ENCODE measurements at regions not wholly inside any gene's neighbourhood (a gene's known extent, or its start where the extent isn't known, plus 50 kb on each side); places are given as distances from the start of the nearest gene placed in this dataset.

- no peak overlapping the region for H3K4me3 ChIP-seq
- no peaks in the 10 kb centered on the region for H3K9me3 ChIP-seq
- H3K36me3 ChIP-seq: no peaks in the 10 kb centered on the region
- no peaks in the 10 kb centered on the region for H3K4me1 ChIP-seq
- 68 to 84% (median 75%) methylated on average over 6 to 8 of the region's 8 CpGs for WGBS, 5 donors
- TF ChIP-seq POLR2A (IDR thresholded peaks at IDR 0.05) (no peak), POLR2AphosphoS5 (IDR thresholded peaks at IDR 0.05) (no peak), CTCF (IDR thresholded peaks at IDR 0.05 in 8 of 11, conservative IDR thresholded peaks at IDR 0.05 in 3 of 11) (no peak)
- peaks cover 0 to 69% (median 10%) of the 10 kb centered on the region in 7 donors for H3K27me3 ChIP-seq (replicated peaks in 1 of 7)
- intact Hi-C loops (cut with DNase I; ENCODE audit: low total_unique reads): no loop called here
- peak; percentile 27 for DNase-seq
- H3K27ac ChIP-seq: no peak overlapping the region
Measured at GRCh38 chr1:17890815-17891191, 135.7 kb downstream of the ACTL8 start.

GRCh38 chr1:17891205-17892110, 136.3 kb downstream of the ACTL8 start:
- TF ChIP-seq CTCF (IDR thresholded peaks at IDR 0.05 in 8 of 11, conservative IDR thresholded peaks at IDR 0.05 in 3 of 11) (no peak), POLR2AphosphoS5 (IDR thresholded peaks at IDR 0.05) (no peak), POLR2A (IDR thresholded peaks at IDR 0.05) (no peak)
- DNase-seq: peak; percentile 51
- Histone ChIP-seq H3K4me3 (no peak overlapping the region), H3K4me1 (no peaks in the 10 kb centered on the region), H3K27ac (no peak overlapping the region), H3K36me3 (no peaks in the 10 kb centered on the region), H3K27me3 (replicated peaks in 1 of 7) (peaks cover 0 to 70% (median 10%) of the 10 kb centered on the region in 7 donors), H3K9me3 (no peaks in the 10 kb centered on the region)
- 67 to 86% (median 75%) methylated on average over 9 of the region's 9 CpGs for WGBS, 5 donors
- intact Hi-C loops (cut with DNase I; ENCODE audit: low total_unique reads): no loop called here

GRCh38 chr1:17892225-17892624, 137.1 kb downstream of the ACTL8 start:
- H3K27me3 ChIP-seq (replicated peaks in 1 of 7): peaks cover 0 to 63% (median 10%) of the 10 kb centered on the region in 7 donors
- WGBS, 5 donors: 69 to 80% (median 74%) methylated on average over 8 of the region's 8 CpGs
- H3K9me3 ChIP-seq: no peaks in the 10 kb centered on the region
- peak; percentile 43 for DNase-seq
- H3K27ac ChIP-seq: no peak overlapping the region
- intact Hi-C loops (cut with DNase I; ENCODE audit: low total_unique reads): no loop called here
- H3K4me3 ChIP-seq: no peak overlapping the region
- no peaks in the 10 kb centered on the region for H3K4me1 ChIP-seq
- TF ChIP-seq POLR2A (IDR thresholded peaks at IDR 0.05) (no peak), POLR2AphosphoS5 (IDR thresholded peaks at IDR 0.05) (no peak), CTCF (IDR thresholded peaks at IDR 0.05 in 8 of 11, conservative IDR thresholded peaks at IDR 0.05 in 3 of 11) (no peak)
- no peaks in the 10 kb centered on the region for H3K36me3 ChIP-seq

- 47 to 56% (median 50%) methylated on average over 7 of the region's 7 CpGs for WGBS, 5 donors
- H3K4me1 ChIP-seq: no peaks in the 10 kb centered on the region
- H3K9me3 ChIP-seq: no peaks in the 10 kb centered on the region
- peaks cover 0 to 57% (median 5%) of the 10 kb centered on the region in 7 donors for H3K27me3 ChIP-seq (replicated peaks in 1 of 7)
- intact Hi-C loops (cut with DNase I; ENCODE audit: low total_unique reads): no loop called here
- no peak overlapping the region for H3K27ac ChIP-seq
- TF ChIP-seq POLR2AphosphoS5 (IDR thresholded peaks at IDR 0.05): no peak
- no peak for TF ChIP-seq CTCF (IDR thresholded peaks at IDR 0.05 in 8 of 11, conservative IDR thresholded peaks at IDR 0.05 in 3 of 11)
- no peak for TF ChIP-seq POLR2A (IDR thresholded peaks at IDR 0.05)
- H3K36me3 ChIP-seq: no peaks in the 10 kb centered on the region
- no peak overlapping the region for H3K4me3 ChIP-seq
- DNase-seq: peak; percentile 9
Measured at GRCh38 chr1:17892851-17893250, 137.7 kb downstream of the ACTL8 start.

Measured in spleen (tissue), 11 donors.